ENCODE measurements at regions not wholly inside any gene's neighbourhood (a gene's known extent, or its start where the extent isn't known, plus 50 kb on each side); places are given as distances from the start of the nearest gene placed in this dataset.

- no peak overlapping the region for H3K4me3 Mint-ChIP-seq
- Histone ChIP-seq H3K27ac (ENCODE audit: insufficient read length, low read depth, low read length) (no peak overlapping the region), H3K9me3 (ENCODE audit: control insufficient read depth, low read depth, low read length) (no peaks in the 10 kb centered on the region), H4K91ac (ENCODE audit: insufficient read length, low read depth, low read length) (no peak overlapping the region), H2BK120ac (ENCODE audit: low read depth, low read length, poor library complexity, severe bottlenecking) (no peak overlapping the region), H2AK5ac (ENCODE audit: insufficient read length, low read length) (no peak overlapping the region), H3T11ph (ENCODE audit: low read length) (no peak overlapping the region), H3K79me1 (ENCODE audit: insufficient read depth, low read depth, low read length, poor library complexity, severe bottlenecking) (no peaks in the 10 kb centered on the region), H3K4me1 (ENCODE audit: insufficient read depth, low read length) (peaks cover 3% of the 10 kb centered on the region; the same call in 1 of the 2 replicates), H3K14ac (ENCODE audit: insufficient read depth, low read length) (no peak overlapping the region), H2BK5ac (ENCODE audit: insufficient read length, low read length) (no peak overlapping the region), H3K9ac (ENCODE audit: extremely low read depth, insufficient read length, low read length) (no peak overlapping the region), H3K4me2 (ENCODE audit: insufficient read depth, insufficient read length, low read length) (no peak overlapping the region), H3K27me3 (ENCODE audit: insufficient read depth, low read length) (no peaks in the 10 kb centered on the region), H2BK15ac (ENCODE audit: low read depth, low read length) (no peak overlapping the region), H3K23ac (ENCODE audit: insufficient read length, low read depth, low read length) (no peak overlapping the region), H4K5ac (ENCODE audit: insufficient read length, low read depth, low read length) (no peak overlapping the region), H2BK12ac (ENCODE audit: insufficient read length, low read depth, low read length) (no peak overlapping the region), H3K79me2 (ENCODE audit: insufficient read depth, low read length) (no peaks in the 10 kb centered on the region), H3K56ac (ENCODE audit: insufficient read length, low read depth, low read length) (no peak overlapping the region), H4K20me1 (ENCODE audit: control insufficient read depth, insufficient read depth, insufficient read length) (no peaks in the 10 kb centered on the region), H2BK20ac (ENCODE audit: low read depth, low read length, poor library complexity, severe bottlenecking) (no peak overlapping the region), H3K23me2 (ENCODE audit: insufficient read length, low read depth, low read length, poor library complexity, severe bottlenecking) (no peaks in the 10 kb centered on the region), H3K4ac (ENCODE audit: low read depth, low read length) (no peak overlapping the region), H3K18ac (ENCODE audit: insufficient read length, low read depth, low read length) (no peak overlapping the region), H2AFZ (ENCODE audit: low read length) (no peak overlapping the region), H4K8ac (replicated peaks; ENCODE audit: insufficient read length, low read depth, low read length) (no peak overlapping the region)
- H3K36me3 Mint-ChIP-seq (ENCODE audit: insufficient read depth in 1 of 3, low read depth in 3 of 3), result no peaks in the 10 kb centered on the region; a peak in 1 of 7 replicates
- TF ChIP-seq, protein P1, sequence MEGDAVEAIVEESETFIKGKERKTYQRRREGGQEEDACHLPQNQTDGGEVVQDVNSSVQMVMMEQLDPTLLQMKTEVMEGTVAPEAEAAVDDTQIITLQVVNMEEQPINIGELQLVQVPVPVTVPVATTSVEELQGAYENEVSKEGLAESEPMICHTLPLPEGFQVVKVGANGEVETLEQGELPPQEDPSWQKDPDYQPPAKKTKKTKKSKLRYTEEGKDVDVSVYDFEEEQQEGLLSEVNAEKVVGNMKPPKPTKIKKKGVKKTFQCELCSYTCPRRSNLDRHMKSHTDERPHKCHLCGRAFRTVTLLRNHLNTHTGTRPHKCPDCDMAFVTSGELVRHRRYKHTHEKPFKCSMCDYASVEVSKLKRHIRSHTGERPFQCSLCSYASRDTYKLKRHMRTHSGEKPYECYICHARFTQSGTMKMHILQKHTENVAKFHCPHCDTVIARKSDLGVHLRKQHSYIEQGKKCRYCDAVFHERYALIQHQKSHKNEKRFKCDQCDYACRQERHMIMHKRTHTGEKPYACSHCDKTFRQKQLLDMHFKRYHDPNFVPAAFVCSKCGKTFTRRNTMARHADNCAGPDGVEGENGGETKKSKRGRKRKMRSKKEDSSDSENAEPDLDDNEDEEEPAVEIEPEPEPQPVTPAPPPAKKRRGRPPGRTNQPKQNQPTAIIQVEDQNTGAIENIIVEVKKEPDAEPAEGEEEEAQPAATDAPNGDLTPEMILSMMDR (conservative IDR thresholded peaks at IDR 0.05), result no peak
- H3K4me1 Mint-ChIP-seq, result peaks cover 53 to 61% of the 10 kb centered on the region in 2 experiments
- no peak for DNase-seq
- H3K27ac Mint-ChIP-seq, result no peak overlapping the region
- no peaks in the 10 kb centered on the region; a peak in 1 of 5 replicates for H3K9me3 Mint-ChIP-seq
- peaks cover 4% of the 10 kb centered on the region for H3K27me3 Mint-ChIP-seq (ENCODE audit: low read depth)
- WGBS (ENCODE audit: extremely low coverage, insufficient read length, low lambda C conversion rate), result no CpG with 5 or more reads among the region's 9 CpGs
These were observed 199.3 kb downstream of the TFAP2C start for GRCh38 chr20:56828402-56828801.
